HL-60/S4 (cell line): ENCODE measurements at regions not wholly inside any gene's neighbourhood (a gene's known extent, or its start where the extent isn't known, plus 50 kb on each side); places are given as distances from the start of the nearest gene placed in this dataset.

Source experiments
- in situ Hi-C: fragments of 300-500 bp; cut with MboI; formaldehyde crosslinking; loops from 2 replicates; pipeline ENCODE4 v1.14.3; 2022; ENCODE audit warnings: low sequenced_read_pairs

GRCh38 chr6:163663575-163663974, 249.1 kb downstream of the QKI start:
- in situ Hi-C loops, result no loop called here

GRCh38 chr6:163662604-163663225, 248.2 kb downstream of the QKI start:
- in situ Hi-C loops, result no loop called here

GRCh38 chr6:163661272-163661671, 246.8 kb downstream of the QKI start:
- in situ Hi-C loops, result no loop called here

- in situ Hi-C loops, result no loop called here
These were observed 245.3 kb downstream of the QKI start for GRCh38 chr6:163659803-163660202.

GRCh38 chr6:163655217-163656121, 241.0 kb downstream of the QKI start:
- in situ Hi-C loops, result no loop called here

- in situ Hi-C loops, result no loop called here
These were observed 237.6 kb downstream of the QKI start for GRCh38 chr6:163651915-163652668.

GRCh38 chr6:163651426-163651825, 236.9 kb downstream of the QKI start:
- in situ Hi-C loops, result no loop called here

- in situ Hi-C loops, result no loop called here
These were observed 234.3 kb downstream of the QKI start for GRCh38 chr6:163648868-163649267.

DNA sequence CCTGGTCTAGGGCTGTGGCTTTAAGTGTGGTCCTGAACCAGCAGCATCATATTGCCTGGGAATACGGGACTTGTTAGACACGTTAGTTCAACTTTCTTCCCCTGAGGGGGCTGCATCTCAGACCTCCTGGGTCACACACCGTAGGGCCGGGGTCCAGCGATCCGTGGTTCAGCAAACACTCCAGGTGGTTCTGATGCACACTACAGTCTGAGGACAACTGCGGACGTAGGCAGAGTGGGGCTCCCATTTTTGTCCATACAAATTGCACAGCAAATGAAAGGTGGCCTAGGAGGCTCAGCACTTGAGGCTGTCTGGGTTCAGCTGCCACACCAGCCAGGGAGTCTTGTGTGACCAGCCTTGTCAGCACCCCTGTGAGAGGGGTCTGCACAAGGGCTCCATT, 233.1 kb downstream of the QKI start:
- in situ Hi-C loops, result no loop called here

DNA sequence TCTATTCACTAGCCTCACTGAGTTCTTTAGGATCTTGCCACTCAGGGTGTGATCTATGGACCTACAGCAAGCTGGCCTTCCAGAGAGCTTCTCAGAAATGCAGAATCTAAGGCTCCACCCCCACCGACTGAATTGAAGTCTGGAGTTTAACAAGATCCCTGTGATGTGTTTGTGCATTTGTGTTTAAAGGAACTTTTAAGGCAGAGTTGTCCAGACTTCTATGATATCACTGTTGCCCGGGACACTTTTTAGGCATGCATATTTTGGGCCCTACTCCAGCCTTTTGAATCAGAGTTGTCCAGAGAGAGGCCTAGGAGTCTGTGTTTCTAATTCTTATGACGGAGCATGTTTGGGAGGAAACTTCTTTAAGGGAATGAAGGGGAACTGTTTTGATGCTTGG, 232.3 kb downstream of the QKI start:
- in situ Hi-C loops, result no loop called here

DNA sequence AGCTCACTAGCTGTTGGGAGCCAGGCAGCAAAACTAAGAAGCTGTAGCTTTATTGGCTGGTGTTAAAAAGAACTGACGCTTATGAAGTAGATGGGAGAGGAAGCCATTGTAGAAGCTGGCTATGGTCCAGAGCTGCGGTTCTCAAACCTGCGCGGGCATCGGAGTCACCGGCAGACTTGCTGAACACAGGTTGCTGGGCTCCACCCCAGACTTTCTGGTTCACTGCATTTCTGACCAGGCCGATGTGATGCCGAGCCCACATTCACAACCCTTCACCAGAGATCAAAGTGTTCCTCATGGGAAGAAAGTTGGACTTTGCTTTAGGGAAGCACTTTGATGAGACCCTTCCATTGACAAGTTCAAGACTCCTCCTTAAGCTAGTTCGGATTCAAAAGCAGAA, 231.6 kb downstream of the QKI start:
- in situ Hi-C loops, result no loop called here

DNA sequence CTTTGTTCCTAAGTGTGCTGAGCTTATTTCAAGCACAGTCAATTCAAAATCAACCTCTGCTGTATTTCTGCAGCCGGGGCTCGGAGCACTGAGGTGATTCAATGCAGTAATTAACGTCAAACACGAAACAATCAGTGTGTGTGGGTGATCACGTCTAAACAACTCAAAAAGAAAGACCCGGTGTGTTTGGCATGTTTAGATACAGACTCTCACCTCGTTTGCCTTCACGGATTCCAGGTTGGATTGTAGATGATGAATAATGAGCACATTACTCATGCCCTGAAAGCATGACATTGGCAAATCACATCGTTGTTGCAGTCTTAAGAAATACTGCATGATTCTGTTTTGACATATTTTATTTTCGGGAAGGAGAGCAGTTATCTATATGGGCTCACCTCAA, 231.0 kb downstream of the QKI start:
- in situ Hi-C loops, result no loop called here

GRCh38 chr6:163643866-163644265, 229.3 kb downstream of the QKI start:
- in situ Hi-C loops, result no loop called here

DNA sequence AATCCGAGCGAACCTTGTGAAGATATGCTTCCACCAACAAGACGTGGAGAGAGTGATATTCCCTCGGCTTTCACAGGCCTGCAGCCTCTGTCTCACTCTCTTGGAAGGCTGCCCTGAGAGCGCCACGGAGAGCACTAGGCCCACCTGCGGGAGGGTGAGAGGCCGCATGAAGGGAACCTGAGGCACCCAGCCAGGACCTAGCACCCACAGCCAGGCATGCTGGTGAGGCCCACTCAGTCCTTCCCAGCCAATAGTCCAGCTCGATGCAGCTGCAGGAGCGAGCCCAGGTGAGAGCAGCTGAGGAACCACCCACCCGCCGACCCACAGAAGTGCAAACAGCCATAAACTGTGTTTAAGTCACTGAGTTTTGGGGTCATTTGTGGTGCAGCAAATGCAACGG, 227.2 kb downstream of the QKI start:
- in situ Hi-C loops, result no loop called here

- in situ Hi-C loops, result no loop called here
These were observed 226.1 kb downstream of the QKI start for GRCh38 chr6:163640641-163641040.

DNA sequence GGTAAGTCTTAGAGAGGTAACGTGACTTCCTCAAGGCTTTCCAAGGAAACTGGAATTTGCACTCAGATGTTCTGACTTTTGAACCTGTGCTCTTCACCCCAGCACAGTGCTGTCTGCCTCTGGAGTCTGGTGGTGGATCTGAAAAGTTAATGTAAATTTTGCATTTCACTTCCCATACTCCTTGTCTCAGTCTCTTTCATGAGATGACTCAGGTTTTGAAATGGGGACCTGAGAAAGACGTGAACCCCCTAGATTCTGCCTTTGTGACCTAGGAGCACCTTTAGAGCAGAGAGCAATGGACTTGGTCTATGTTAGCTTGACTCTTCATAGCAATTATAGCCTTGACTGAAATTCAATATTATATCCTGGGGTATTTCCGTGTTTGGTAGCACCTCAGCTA, 223.0 kb downstream of the QKI start:
- in situ Hi-C loops, result no loop called here

- in situ Hi-C loops, result no loop called here
These were observed 221.3 kb downstream of the QKI start for GRCh38 chr6:163635731-163636364.

DNA sequence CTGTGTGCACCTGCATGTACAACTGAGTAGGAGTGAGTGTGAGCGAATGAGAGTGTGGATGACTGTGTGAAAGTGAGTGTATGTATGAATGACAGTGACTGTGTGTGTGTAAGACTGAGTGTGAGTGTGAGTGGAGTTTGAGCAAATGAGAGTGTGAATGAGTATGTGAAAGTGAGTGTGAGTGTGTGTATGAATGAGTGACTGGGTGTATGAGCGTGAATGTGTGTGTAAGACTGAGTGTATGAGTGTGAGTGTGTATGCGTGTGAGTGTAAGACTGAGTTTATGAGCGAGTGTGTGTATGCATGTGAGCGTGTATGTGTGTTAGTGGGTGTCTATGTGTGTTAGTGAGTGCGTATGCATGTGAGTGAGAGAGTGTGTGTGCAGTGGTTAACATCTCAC, 220.8 kb downstream of the QKI start:
- in situ Hi-C loops, result no loop called here

- in situ Hi-C loops, result no loop called here
These were observed 220.0 kb downstream of the QKI start for GRCh38 chr6:163634211-163635171.

- in situ Hi-C loops, result no loop called here
These were observed 216.5 kb downstream of the QKI start for GRCh38 chr6:163630991-163631390.
